Spleen (tissue), 7 donors: ENCODE measurements at regions not wholly inside any gene's neighbourhood (a gene's known extent, or its start where the extent isn't known, plus 50 kb on each side); places are given as distances from the start of the nearest gene placed in this dataset.

ENCODE experiments used
- CTCF ChIP-seq, 11 experiments: fragments of 200-600 bp in 7 of 11; fragments of 450-650 bp in 4 of 11; sonication (generic) in 4 of 11; IDR thresholded peaks in 8 of 11; conservative IDR thresholded peaks in 3 of 11; 1 replicate in 7 of 11; 2 replicates in 4 of 11; pipeline versions ENCODE4 v1.4.0 to v1.8.0; 2016 to 2021; ENCODE audit warnings: antibody characterized with exemption in 11 of 11, inconsistent platforms in 4 of 11, mild to moderate bottlenecking in 1 of 11
- POLR2A ChIP-seq, 3 donors: fragments of 450-650 bp; IDR thresholded peaks; one replicate each; pipeline ENCODE4 v1.5.1; 2017; ENCODE audit warnings: antibody characterized with exemption in 3 of 3, mild to moderate bottlenecking in 1 of 3
- POLR2AphosphoS5 ChIP-seq, 3 donors: sonication (generic); formaldehyde crosslinking; IDR thresholded peaks; one replicate each; pipeline ENCODE4 v1.5.1; 2017; ENCODE audit warnings: antibody characterized with exemption in 3 of 3
- donor health status: DM: no; HTN: no; CAD: no; lungs with moderate emphysema.
- donor health status: DM: no; HTN: no; CAD: no.
- donor health status: DM: no; HTN: no; CAD: no.

GRCh38 chr17:33809748-33810147, 445.3 kb upstream of the CCL2 start:
- TF ChIP-seq CTCF (IDR thresholded peaks at IDR 0.05 in 8 of 11, conservative IDR thresholded peaks at IDR 0.05 in 3 of 11) = no peak
- no peak for TF ChIP-seq POLR2A (IDR thresholded peaks at IDR 0.05)
- no peak for TF ChIP-seq POLR2AphosphoS5 (IDR thresholded peaks at IDR 0.05)
